ENCODE measurements at regions not wholly inside any gene's neighbourhood (a gene's known extent, or its start where the extent isn't known, plus 50 kb on each side); places are given as distances from the start of the nearest gene placed in this dataset.
"Not testable (repeated sequence)": the region's sequence is repeated elsewhere in the genome, so short reads cannot be mapped to it uniquely, and the experiment has no call there.

- no peak for DNase-seq (ENCODE audit: low read depth)
These were observed 242.0 kb downstream of the CALCRL start for GRCh38 chr2:187206071-187206470.

- DNase-seq (ENCODE audit: low read depth), result no peak
These were observed 249.9 kb downstream of the CALCRL start for GRCh38 chr2:187198136-187198535.

- DNase-seq (ENCODE audit: low read depth), result no peak
These were observed 254.0 kb downstream of the CALCRL start for GRCh38 chr2:187194049-187194448.

- DNase-seq (ENCODE audit: low read depth), result no peak
These were observed 259.0 kb downstream of the CALCRL start for GRCh38 chr2:187188783-187189631.

- DNase-seq (ENCODE audit: low read depth), result no peak
These were observed 260.5 kb downstream of the CALCRL start for GRCh38 chr2:187187519-187187918.

GRCh38 chr2:187180529-187180928 lies 267.5 kb downstream of the CALCRL start:
- no peak for DNase-seq (ENCODE audit: low read depth)

GRCh38 chr2:187178876-187179275 lies 269.2 kb downstream of the CALCRL start:
- not testable (repeated sequence) for DNase-seq (ENCODE audit: low read depth)

- no peak for DNase-seq (ENCODE audit: low read depth)
These were observed 270.8 kb downstream of the CALCRL start for GRCh38 chr2:187177253-187177652.

GRCh38 chr2:187174582-187174981 lies 273.5 kb downstream of the CALCRL start:
- no peak for DNase-seq (ENCODE audit: low read depth)

- no peak for DNase-seq (ENCODE audit: low read depth)
These were observed 276.7 kb downstream of the CALCRL start for GRCh38 chr2:187171318-187171717.

GRCh38 chr2:187169864-187170263 lies 278.2 kb downstream of the CALCRL start:
- DNase-seq (ENCODE audit: low read depth), result no peak

- no peak for DNase-seq (ENCODE audit: low read depth)
These were observed 279.0 kb downstream of the CALCRL start for GRCh38 chr2:187168720-187169713.

- DNase-seq (ENCODE audit: low read depth), result no peak
These were observed 280.6 kb downstream of the CALCRL start for GRCh38 chr2:187167491-187167890.

- no peak for DNase-seq (ENCODE audit: low read depth)
These were observed 282.0 kb downstream of the CALCRL start for GRCh38 chr2:187165936-187166610.

- no peak for DNase-seq (ENCODE audit: low read depth)
These were observed 289.6 kb downstream of the CALCRL start for GRCh38 chr2:187158452-187158851.

GRCh38 chr2:187157046-187157445 lies 291.0 kb downstream of the CALCRL start:
- no peak for DNase-seq (ENCODE audit: low read depth)

- no peak for DNase-seq (ENCODE audit: low read depth)
These were observed 292.6 kb downstream of the CALCRL start for GRCh38 chr2:187155476-187155875.

- DNase-seq (ENCODE audit: low read depth), result peak; percentile 5
These were observed 297.4 kb downstream of the CALCRL start for GRCh38 chr2:187150670-187151069.

- no peak for DNase-seq (ENCODE audit: low read depth)
These were observed 299.2 kb upstream of the ZSWIM2 start for GRCh38 chr2:187148059-187148714.

GRCh38 chr2:187143537-187143936 lies 294.6 kb upstream of the ZSWIM2 start:
- no peak for DNase-seq (ENCODE audit: low read depth)

- no peak for DNase-seq (ENCODE audit: low read depth)
These were observed 290.5 kb upstream of the ZSWIM2 start for GRCh38 chr2:187139469-187139868.

- peak; percentile 62 for DNase-seq (ENCODE audit: low read depth)
These were observed 289.3 kb upstream of the ZSWIM2 start for GRCh38 chr2:187138265-187138664.

Data from fibroblast of gingiva (primary cell).